T-cell (primary cell): ENCODE measurements at regions not wholly inside any gene's neighbourhood (a gene's known extent, or its start where the extent isn't known, plus 50 kb on each side); places are given as distances from the start of the nearest gene placed in this dataset.

Source experiments
- ATAC-seq, 4 experiments: fragments of 200-7000 bp in 3 of 4; fragments of 150-1000 bp in 1 of 4; cut with Tn5 transposase; replicated peaks in 1 of 4; 1 replicate in 3 of 4; 2 replicates in 1 of 4; pipeline ENCODE4 v1.10.0; 2021; ENCODE audit warnings: moderate library complexity in 3 of 4, mild to moderate bottlenecking in 2 of 4, moderate number of reproducible peaks in 1 of 4
- CTCF ChIA-PET, 2 donors: fragments of 300-600 bp; sonication (Branson Sonifier 250); formaldehyde crosslinking; loops; one replicate each; lab custom pipeline; 2022; ENCODE audit warnings: antibody characterized with exemption in 2 of 2; lab: Charles Lee
- POLR2A ChIA-PET, 2 donors: fragments of 300-600 bp; sonication (Branson Sonifier 250); formaldehyde crosslinking; loops; one replicate each; lab custom pipeline; 2022; ENCODE audit warnings: antibody characterized with exemption in 2 of 2; lab: Charles Lee
- DNase-seq, 35 experiments: peaks; one replicate each; pipeline versions ENCODE4 v3.0.0 to v3.0.0-alpha.2; 2013 to 2023
- H3K27ac ChIP-seq: one replicate; pipeline ENCODE4 v1.5.1; 2013; ENCODE audit warnings: low read length
- H3K27me3 ChIP-seq, 2 experiments: replicated peaks in 1 of 2; 1 replicate in 1 of 2; 2 replicates in 1 of 2; pipeline versions ENCODE4 v1.6.1 to v1.7.0; 2013; ENCODE audit warnings: low read length in 1 of 2, mixed read lengths in 1 of 2; ENCODE audit not compliant: control insufficient read depth in 2 of 2, insufficient read depth in 2 of 2; ENCODE audit errors: extremely low read depth in 1 of 2
- H3K36me3 ChIP-seq, 2 donors: 1 replicate in 1 of 2; 2 replicates in 1 of 2; pipeline versions ENCODE4 v1.6.1 to v1.7.0; 2013; ENCODE audit warnings: low read length in 1 of 2; ENCODE audit not compliant: control insufficient read depth in 2 of 2, insufficient read depth in 1 of 2; ENCODE audit errors: extremely low read depth in 1 of 2
- H3K4me1 ChIP-seq, 2 experiments: 1 replicate in 1 of 2; 2 replicates in 1 of 2; pipeline versions ENCODE4 v1.6.1 to v1.7.0; 2013; ENCODE audit warnings: low read length in 2 of 2, mixed read lengths in 1 of 2; ENCODE audit not compliant: insufficient read depth in 2 of 2, control insufficient read depth in 1 of 2; ENCODE audit errors: extremely low read depth in 1 of 2
- H3K4me3 ChIP-seq, 2 donors: 1 replicate in 1 of 2; 2 replicates in 1 of 2; pipeline versions ENCODE4 v1.5.1 to v1.7.0; 2013; ENCODE audit warnings: mild to moderate bottlenecking in 2 of 2, low read length in 1 of 2, moderate library complexity in 1 of 2; ENCODE audit not compliant: control insufficient read depth in 1 of 2; ENCODE audit errors: extremely low read depth in 1 of 2
- H3K9me3 ChIP-seq: 2 replicates; pipeline ENCODE4 v1.7.0; 2013
- H3K27ac Mint-ChIP-seq, 2 donors: one replicate each; pipeline ENCODE4 v1.8.0; 2020 to 2021; ENCODE audit warnings: mild to moderate bottlenecking in 2 of 2, mixed read lengths in 2 of 2
- H3K27me3 Mint-ChIP-seq, 2 donors: one replicate each; pipeline ENCODE4 v1.8.0; 2021 to 2022; ENCODE audit warnings: mixed read lengths in 2 of 2
- H3K36me3 Mint-ChIP-seq: one replicate; pipeline ENCODE4 v1.8.0; 2021; ENCODE audit warnings: mixed read lengths
- H3K4me1 Mint-ChIP-seq, 3 donors: one replicate each; pipeline ENCODE4 v1.8.0; 2020 to 2022; ENCODE audit warnings: mixed read lengths in 3 of 3, mild to moderate bottlenecking in 1 of 3
- H3K4me3 Mint-ChIP-seq, 3 donors: one replicate each; pipeline ENCODE4 v1.8.0; 2020 to 2022; ENCODE audit warnings: mild to moderate bottlenecking in 3 of 3, mixed read lengths in 3 of 3, moderate library complexity in 3 of 3
- H3K9me3 Mint-ChIP-seq, 3 donors: one replicate each; pipeline ENCODE4 v1.8.0; 2020 to 2022; ENCODE audit warnings: mixed read lengths in 3 of 3
- WGBS: methylation state at CpG from one replicate; pipeline ENCODE4 v1.1.5; 2013; ENCODE audit warnings: missing lambda C conversion rate; ENCODE audit not compliant: insufficient coverage; 5-methylcytosine and 5-hydroxymethylcytosine counted together

- Mint-ChIP-seq H3K36me3 (no peaks in the 10 kb centered on the region), H3K4me1 (no peaks in the 10 kb centered on the region), H3K27me3 (no peaks in the 10 kb centered on the region), H3K9me3 (no peaks in the 10 kb centered on the region), H3K27ac (no peak overlapping the region), H3K4me3 (no peak overlapping the region)
- 80% methylated on average over 5 of the region's 6 CpGs for WGBS
- Histone ChIP-seq H3K4me3 (no peak overlapping the region), H3K27ac (no peak overlapping the region), H3K27me3 (no peaks in the 10 kb centered on the region), H3K4me1 (no peaks in the 10 kb centered on the region), H3K36me3 (no peaks in the 10 kb centered on the region), H3K9me3 (no peaks in the 10 kb centered on the region)
- ATAC-seq (no peak), DNase-seq (no peak)
- CTCF ChIA-PET, result no interaction called here
- POLR2A ChIA-PET, result no interaction called here
These were observed 413.4 kb downstream of the BCAT1 start for GRCh38 chr12:24535334-24536069.

GRCh38 chr12:24534622-24535021, 414.3 kb downstream of the BCAT1 start:
- Histone ChIP-seq H3K36me3 (no peaks in the 10 kb centered on the region), H3K27me3 (no peaks in the 10 kb centered on the region), H3K4me1 (no peaks in the 10 kb centered on the region), H3K27ac (no peak overlapping the region), H3K9me3 (no peaks in the 10 kb centered on the region), H3K4me3 (no peak overlapping the region)
- ChIA-PET POLR2A (no interaction called here), CTCF (no interaction called here)
- Mint-ChIP-seq H3K4me3 (no peak overlapping the region), H3K9me3 (no peaks in the 10 kb centered on the region), H3K36me3 (no peaks in the 10 kb centered on the region), H3K27me3 (no peaks in the 10 kb centered on the region), H3K4me1 (no peaks in the 10 kb centered on the region), H3K27ac (no peak overlapping the region)
- ATAC-seq (no peak), DNase-seq (no peak)
- 43% methylated on average over 1 of the region's 4 CpGs for WGBS

GRCh38 chr12:24533716-24534352, 415.1 kb downstream of the BCAT1 start:
- DNase-seq, result no peak
- WGBS, result no CpG with 5 or more reads among the region's 3 CpGs
- Histone ChIP-seq H3K27me3 (no peaks in the 10 kb centered on the region), H3K36me3 (no peaks in the 10 kb centered on the region), H3K4me1 (no peaks in the 10 kb centered on the region), H3K4me3 (no peak overlapping the region), H3K9me3 (no peaks in the 10 kb centered on the region), H3K27ac (no peak overlapping the region)
- no peak overlapping the region for H3K4me3 Mint-ChIP-seq
- ChIA-PET POLR2A (no interaction called here), CTCF (no interaction called here)
- no peak overlapping the region for H3K27ac Mint-ChIP-seq
- ATAC-seq, result no peak
- H3K9me3 Mint-ChIP-seq, result no peaks in the 10 kb centered on the region
- H3K4me1 Mint-ChIP-seq, result no peaks in the 10 kb centered on the region
- H3K36me3 Mint-ChIP-seq, result no peaks in the 10 kb centered on the region
- H3K27me3 Mint-ChIP-seq, result no peaks in the 10 kb centered on the region

- Histone ChIP-seq H3K27me3 (no peaks in the 10 kb centered on the region), H3K27ac (no peak overlapping the region), H3K4me3 (no peak overlapping the region), H3K4me1 (no peaks in the 10 kb centered on the region), H3K36me3 (no peaks in the 10 kb centered on the region), H3K9me3 (no peaks in the 10 kb centered on the region)
- DNase-seq (no peak), ATAC-seq (no peak)
- ChIA-PET CTCF (no interaction called here), POLR2A (interaction anchor here in 1 of 2 donors (0.6 kb wide), 1 partner anchor 30 kb away, joined by 3 read pairs; no protein-coding TSS in a partner anchor)
- no peaks in the 10 kb centered on the region for H3K36me3 Mint-ChIP-seq
- no peak overlapping the region for H3K27ac Mint-ChIP-seq
- H3K4me3 Mint-ChIP-seq, result no peak overlapping the region
- WGBS, result no CpG with 5 or more reads among the region's 2 CpGs
- H3K9me3 Mint-ChIP-seq, result peaks cover 0 to 4% (median 0%) of the 10 kb centered on the region in 3 donors
- no peaks in the 10 kb centered on the region for H3K27me3 Mint-ChIP-seq
- H3K4me1 Mint-ChIP-seq, result no peaks in the 10 kb centered on the region
These were observed 418.2 kb downstream of the BCAT1 start for GRCh38 chr12:24530689-24531088.

GRCh38 chr12:24527102-24527501, 421.8 kb downstream of the BCAT1 start:
- Histone ChIP-seq H3K27ac (no peak overlapping the region), H3K4me1 (no peaks in the 10 kb centered on the region), H3K36me3 (no peaks in the 10 kb centered on the region), H3K9me3 (no peaks in the 10 kb centered on the region), H3K4me3 (no peak overlapping the region), H3K27me3 (no peaks in the 10 kb centered on the region)
- Mint-ChIP-seq H3K27me3 (no peaks in the 10 kb centered on the region), H3K27ac (no peak overlapping the region), H3K4me3 (no peak overlapping the region), H3K4me1 (no peaks in the 10 kb centered on the region), H3K36me3 (no peaks in the 10 kb centered on the region), H3K9me3 (peaks cover 0 to 14% (median 3%) of the 10 kb centered on the region in 3 donors)
- POLR2A ChIA-PET, result no interaction called here
- DNase-seq, result no peak
- ATAC-seq, result no peak
- CTCF ChIA-PET, result no interaction called here

GRCh38 chr12:24522736-24523135, 426.2 kb downstream of the BCAT1 start:
- no CpG with 5 or more reads among the region's 1 CpG for WGBS
- POLR2A ChIA-PET, result no interaction called here

More at GRCh38 chr12:24522736-24523135, 426.2 kb downstream of the BCAT1 start:
- CTCF ChIA-PET, result no interaction called here
- Mint-ChIP-seq H3K27me3 (no peaks in the 10 kb centered on the region), H3K36me3 (peaks cover 3% of the 10 kb centered on the region), H3K27ac (no peak overlapping the region), H3K9me3 (peaks cover 11 to 44% (median 20%) of the 10 kb centered on the region in 3 donors), H3K4me1 (no peaks in the 10 kb centered on the region), H3K4me3 (no peak overlapping the region)
- H3K27me3 ChIP-seq, result no peaks in the 10 kb centered on the region
- no peak overlapping the region for H3K4me3 ChIP-seq
- no peaks in the 10 kb centered on the region for H3K4me1 ChIP-seq
- ATAC-seq (no peak), DNase-seq (no peak)
- no peak overlapping the region for H3K27ac ChIP-seq
- no peaks in the 10 kb centered on the region for H3K36me3 ChIP-seq
- H3K9me3 ChIP-seq, result peaks cover 7% of the 10 kb centered on the region
